ENCODE measurements at regions not wholly inside any gene's neighbourhood (a gene's known extent, or its start where the extent isn't known, plus 50 kb on each side); places are given as distances from the start of the nearest gene placed in this dataset.

- intact Hi-C loops (cut with DNase I), result no loop called here
Measured at GRCh38 chr13:30844548-30845296, 61.3 kb upstream of the MEDAG start.

GRCh38 chr13:30845297-30846214 is 60.5 kb upstream of the MEDAG start:
- H3K4me3 ChIP-seq, result no peak overlapping the region
- no peaks in the 10 kb centered on the region for H3K36me3 ChIP-seq

More at GRCh38 chr13:30844548-30845296, 61.3 kb upstream of the MEDAG start:
- H3K36me3 ChIP-seq, result no peaks in the 10 kb centered on the region
- H3K4me3 ChIP-seq, result no peak overlapping the region
- peaks cover 7% of the 10 kb centered on the region for H3K4me1 ChIP-seq
- no peak for TF ChIP-seq POLR2A (IDR thresholded peaks at IDR 0.05)
- no peak for TF ChIP-seq POLR2AphosphoS5 (IDR thresholded peaks at IDR 0.05; ENCODE audit: insufficient read depth in 1 of 2, low read depth in 1 of 2)
- TF ChIP-seq CTCF (IDR thresholded peaks at IDR 0.05), result no peak
- DNase-seq (ENCODE audit: extremely low spot score in 2 of 2), result no peak
- H3K27me3 ChIP-seq, result no peaks in the 10 kb centered on the region
- no peak overlapping the region for H3K27ac ChIP-seq
- H3K9me3 ChIP-seq, result no peaks in the 10 kb centered on the region

GRCh38 chr13:30846311-30846710 is 59.8 kb upstream of the MEDAG start:
- no peak for TF ChIP-seq POLR2AphosphoS5 (IDR thresholded peaks at IDR 0.05; ENCODE audit: insufficient read depth in 1 of 2, low read depth in 1 of 2)
- TF ChIP-seq CTCF (IDR thresholded peaks at IDR 0.05), result no peak
- TF ChIP-seq POLR2A (IDR thresholded peaks at IDR 0.05), result no peak
- H3K27ac ChIP-seq, result peak overlapping the region; percentile 72
- no peak for DNase-seq (ENCODE audit: extremely low spot score in 2 of 2)

More at GRCh38 chr13:30845297-30846214, 60.5 kb upstream of the MEDAG start:
- Histone ChIP-seq H3K9me3 (no peaks in the 10 kb centered on the region), H3K27ac (no peak overlapping the region), H3K27me3 (no peaks in the 10 kb centered on the region), H3K4me1 (peaks cover 7% of the 10 kb centered on the region)
- DNase-seq (ENCODE audit: extremely low spot score in 2 of 2), result no peak
- intact Hi-C loops (cut with DNase I), result no loop called here
- TF ChIP-seq CTCF (IDR thresholded peaks at IDR 0.05), result no peak

GRCh38 chr13:30846866-30847265 is 59.2 kb upstream of the MEDAG start:
- H3K4me1 ChIP-seq, result peaks cover 7% of the 10 kb centered on the region
- TF ChIP-seq POLR2AphosphoS5 (IDR thresholded peaks at IDR 0.05; ENCODE audit: insufficient read depth in 1 of 2, low read depth in 1 of 2) (no peak), CTCF (IDR thresholded peaks at IDR 0.05) (no peak), POLR2A (IDR thresholded peaks at IDR 0.05) (no peak)
- H3K9me3 ChIP-seq, result no peaks in the 10 kb centered on the region
- no peak overlapping the region for H3K4me3 ChIP-seq
- intact Hi-C loops (cut with DNase I), result no loop called here
- peak overlapping the region; percentile 72 for H3K27ac ChIP-seq
- no peaks in the 10 kb centered on the region for H3K27me3 ChIP-seq
- no peaks in the 10 kb centered on the region for H3K36me3 ChIP-seq
- no peak for DNase-seq (ENCODE audit: extremely low spot score in 2 of 2)

More at GRCh38 chr13:30846311-30846710, 59.8 kb upstream of the MEDAG start:
- H3K9me3 ChIP-seq, result no peaks in the 10 kb centered on the region
- no peaks in the 10 kb centered on the region for H3K27me3 ChIP-seq
- peaks cover 7% of the 10 kb centered on the region for H3K4me1 ChIP-seq
- H3K36me3 ChIP-seq, result no peaks in the 10 kb centered on the region
- no peak overlapping the region for H3K4me3 ChIP-seq
- intact Hi-C loops (cut with DNase I), result no loop called here
